Osteoblast (primary cell): ENCODE measurements at regions not wholly inside any gene's neighbourhood (a gene's known extent, or its start where the extent isn't known, plus 50 kb on each side); places are given as distances from the start of the nearest gene placed in this dataset.

Source experiments
- DNase-seq: peaks from one replicate; pipeline ENCODE4 v3.0.0; 2011; ENCODE audit warnings: low spot score, mixed read lengths; ENCODE audit not compliant: insufficient read length; ENCODE audit errors: missing footprints
- H2AFZ ChIP-seq: 2 replicates; pipeline ENCODE4 v1.6.0; 2011; ENCODE audit warnings: mild to moderate bottlenecking, low read length
- H3K27ac ChIP-seq: 2 replicates; pipeline ENCODE4 v1.5.1; 2011; ENCODE audit warnings: mild to moderate bottlenecking, low read depth, low read length, moderate library complexity
- H3K27me3 ChIP-seq: 2 replicates; pipeline ENCODE4 v1.6.0; 2012; ENCODE audit warnings: mild to moderate bottlenecking, control low read depth, inconsistent platforms, low read length, moderate library complexity; ENCODE audit not compliant: insufficient read depth
- H3K36me3 ChIP-seq: 2 replicates; pipeline ENCODE4 v1.5.1; 2011; ENCODE audit warnings: mild to moderate bottlenecking, low read length, control low read depth, moderate library complexity; ENCODE audit not compliant: insufficient read depth
- H3K4me1 ChIP-seq: 2 replicates; pipeline ENCODE4 v1.5.1; 2011; ENCODE audit warnings: mild to moderate bottlenecking, low read length, control low read depth, moderate library complexity; ENCODE audit not compliant: insufficient read depth
- H3K4me2 ChIP-seq: 2 replicates; pipeline ENCODE4 v1.6.0; 2011; ENCODE audit warnings: mild to moderate bottlenecking, low read length; ENCODE audit not compliant: insufficient read depth
- H3K4me3 ChIP-seq: fragments of 200-600 bp; sonication (generic); 3 replicates; pipeline ENCODE4 v1.5.1; 2012; ENCODE audit warnings: mild to moderate bottlenecking, low read length, inconsistent platforms; ENCODE audit not compliant: insufficient read depth
- H3K79me2 ChIP-seq: 2 replicates; pipeline ENCODE4 v1.6.0; 2012; ENCODE audit warnings: mild to moderate bottlenecking, low read length, control low read depth, inconsistent platforms; ENCODE audit not compliant: insufficient read depth
- H3K9me3 ChIP-seq: 2 replicates; pipeline ENCODE4 v1.5.1; 2011; ENCODE audit warnings: low read depth, low read length, control low read depth
- H4K20me1 ChIP-seq: 2 replicates; pipeline ENCODE4 v1.6.0; 2012; ENCODE audit warnings: mild to moderate bottlenecking, low read length, control low read depth; ENCODE audit not compliant: insufficient read depth
- TF ChIP-seq, protein P1 (sequence below): IDR thresholded peaks from 2 replicates; pipeline ENCODE4 v1.5.1; 2011; ENCODE audit warnings: mild to moderate bottlenecking, low read depth, low read length, moderate library complexity; ENCODE audit errors: extremely low read depth

- H3K4me2 ChIP-seq: no peak overlapping the region
- no peaks in the 10 kb centered on the region for H3K27me3 ChIP-seq
- no peaks in the 10 kb centered on the region for H4K20me1 ChIP-seq
- H2AFZ ChIP-seq: peak overlapping the region; percentile 31
- H3K36me3 ChIP-seq: no peaks in the 10 kb centered on the region
- H3K4me3 ChIP-seq: no peak overlapping the region
- TF ChIP-seq, protein P1, sequence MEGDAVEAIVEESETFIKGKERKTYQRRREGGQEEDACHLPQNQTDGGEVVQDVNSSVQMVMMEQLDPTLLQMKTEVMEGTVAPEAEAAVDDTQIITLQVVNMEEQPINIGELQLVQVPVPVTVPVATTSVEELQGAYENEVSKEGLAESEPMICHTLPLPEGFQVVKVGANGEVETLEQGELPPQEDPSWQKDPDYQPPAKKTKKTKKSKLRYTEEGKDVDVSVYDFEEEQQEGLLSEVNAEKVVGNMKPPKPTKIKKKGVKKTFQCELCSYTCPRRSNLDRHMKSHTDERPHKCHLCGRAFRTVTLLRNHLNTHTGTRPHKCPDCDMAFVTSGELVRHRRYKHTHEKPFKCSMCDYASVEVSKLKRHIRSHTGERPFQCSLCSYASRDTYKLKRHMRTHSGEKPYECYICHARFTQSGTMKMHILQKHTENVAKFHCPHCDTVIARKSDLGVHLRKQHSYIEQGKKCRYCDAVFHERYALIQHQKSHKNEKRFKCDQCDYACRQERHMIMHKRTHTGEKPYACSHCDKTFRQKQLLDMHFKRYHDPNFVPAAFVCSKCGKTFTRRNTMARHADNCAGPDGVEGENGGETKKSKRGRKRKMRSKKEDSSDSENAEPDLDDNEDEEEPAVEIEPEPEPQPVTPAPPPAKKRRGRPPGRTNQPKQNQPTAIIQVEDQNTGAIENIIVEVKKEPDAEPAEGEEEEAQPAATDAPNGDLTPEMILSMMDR: no peak
- H3K79me2 ChIP-seq: no peaks in the 10 kb centered on the region
- no peaks in the 10 kb centered on the region for H3K4me1 ChIP-seq
- no peaks in the 10 kb centered on the region for H3K9me3 ChIP-seq
- DNase-seq: no peak
- no peak overlapping the region for H3K27ac ChIP-seq
These were observed 626.1 kb downstream of the PTPRC start for GRCh38 chr1:199264911-199265310.

- Histone ChIP-seq H3K4me1 (no peaks in the 10 kb centered on the region), H2AFZ (no peak overlapping the region), H3K4me2 (no peak overlapping the region), H3K79me2 (no peaks in the 10 kb centered on the region), H3K27ac (no peak overlapping the region), H3K27me3 (no peaks in the 10 kb centered on the region), H3K9me3 (no peaks in the 10 kb centered on the region), H4K20me1 (no peaks in the 10 kb centered on the region), H3K36me3 (no peaks in the 10 kb centered on the region), H3K4me3 (no peak overlapping the region)
- DNase-seq: no peak
- TF ChIP-seq, protein P1: no peak
These were observed 626.5 kb downstream of the PTPRC start for GRCh38 chr1:199265319-199265718.

DNA sequence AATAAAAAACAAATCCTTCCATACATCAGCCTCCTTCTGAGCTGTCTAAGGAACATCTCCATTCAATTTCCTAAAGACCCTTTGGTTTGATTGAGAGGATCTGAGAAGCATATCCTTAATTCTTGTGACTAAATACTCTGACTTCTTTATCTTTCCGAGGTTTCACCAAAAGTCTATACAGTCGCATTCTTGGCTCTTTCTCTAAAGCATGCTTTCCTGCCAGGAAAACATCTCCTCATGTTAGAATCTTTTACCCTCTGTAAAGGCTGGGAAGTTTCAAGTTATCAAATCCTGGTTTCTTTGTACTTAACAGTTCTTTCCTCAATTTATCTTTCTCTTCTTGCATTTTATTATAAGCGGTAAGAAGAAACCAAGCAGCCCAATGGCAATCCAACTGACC is 630.4 kb downstream of the PTPRC start:
- Histone ChIP-seq H3K27ac (no peak overlapping the region), H3K36me3 (no peaks in the 10 kb centered on the region), H3K79me2 (no peaks in the 10 kb centered on the region), H3K4me2 (no peak overlapping the region), H3K27me3 (no peaks in the 10 kb centered on the region), H4K20me1 (no peaks in the 10 kb centered on the region), H2AFZ (no peak overlapping the region), H3K4me1 (peaks cover 29% of the 10 kb centered on the region), H3K4me3 (no peak overlapping the region), H3K9me3 (no peaks in the 10 kb centered on the region)
- DNase-seq: no peak
- TF ChIP-seq, protein P1: no peak

DNA sequence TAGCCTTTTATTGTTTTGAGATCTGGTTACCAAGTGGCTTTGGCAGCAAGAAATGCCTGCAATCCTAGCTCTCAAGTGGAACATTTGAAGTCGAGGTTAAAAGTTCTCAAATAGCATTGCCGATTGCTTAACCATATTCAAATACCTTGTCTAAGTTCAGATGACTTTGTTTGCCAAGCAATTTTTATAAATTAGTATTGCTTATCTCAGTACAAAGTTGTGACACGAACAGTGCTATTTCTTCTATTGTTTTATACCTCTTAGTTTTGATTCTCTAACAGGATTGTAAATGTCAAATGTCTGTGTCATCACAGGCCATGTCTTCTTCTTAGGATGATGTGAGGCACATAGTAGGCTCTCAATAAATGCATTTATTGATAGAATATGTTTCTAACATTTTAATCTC is 633.3 kb downstream of the PTPRC start:
- Histone ChIP-seq H3K27me3 (no peaks in the 10 kb centered on the region), H3K36me3 (no peaks in the 10 kb centered on the region), H3K4me3 (no peak overlapping the region), H3K4me2 (peak overlapping the region; percentile 37), H4K20me1 (no peaks in the 10 kb centered on the region), H3K27ac (peak overlapping the region; percentile 75), H3K9me3 (no peaks in the 10 kb centered on the region), H3K4me1 (peaks cover 30% of the 10 kb centered on the region), H3K79me2 (no peaks in the 10 kb centered on the region), H2AFZ (no peak overlapping the region)
- DNase-seq: no peak
- TF ChIP-seq, protein P1: no peak
